DND-41 (cell line): ENCODE measurements at regions not wholly inside any gene's neighbourhood (a gene's known extent, or its start where the extent isn't known, plus 50 kb on each side); places are given as distances from the start of the nearest gene placed in this dataset.

Experiments
- CTCF ChIP-seq: IDR thresholded peaks from 2 replicates; pipeline ENCODE4 v1.5.1; 2012; ENCODE audit warnings: borderline replicate concordance, low read length, moderate library complexity, mild to moderate bottlenecking; ENCODE audit not compliant: poor library complexity, severe bottlenecking; ENCODE audit errors: extremely low read depth
- EZH2 ChIP-seq: IDR thresholded peaks from 3 replicates; pipeline ENCODE4 v1.6.1; 2012; ENCODE audit warnings: borderline replicate concordance, low read depth, mild to moderate bottlenecking, moderate library complexity, low read length, inconsistent platforms; ENCODE audit not compliant: severe bottlenecking

GRCh38 chr2:122179492-122180165 is 424.2 kb downstream of the TSN start:
- TF ChIP-seq CTCF (no peak), EZH2 (no peak)
